HCT116 (cell line): ENCODE measurements at regions not wholly inside any gene's neighbourhood (a gene's known extent, or its start where the extent isn't known, plus 50 kb on each side); places are given as distances from the start of the nearest gene placed in this dataset.

ENCODE experiments used
- ATAC-seq: fragments of 200-7000 bp; cut with Tn5 transposase; 2 replicates; pipeline ENCODE4 v1.9.1; 2020; ENCODE audit warnings: mild to moderate bottlenecking, moderate library complexity
- BruUV-seq: library from RNA; stranded (reverse); fragments of 400-500 nt; replicated peaks from 2 replicates; lab custom pipeline; 2021; lab: Mats Ljungman, UMichigan
- CTCF ChIA-PET: fragments of 300-600 bp; sonication (Branson Sonifier 250); formaldehyde crosslinking; loops from one replicate; lab custom pipeline; 2021; ENCODE audit warnings: antibody characterized with exemption; lab: Charles Lee
- POLR2A ChIA-PET: fragments of 300-600, 350-600 bp; sonication (Branson Sonifier 250); formaldehyde crosslinking; loops from one replicate; lab custom pipeline; 2021; ENCODE audit warnings: antibody characterized with exemption; lab: Charles Lee
- RAD21 ChIA-PET, 2 experiments: fragments of 300-600 bp; sonication (Branson Sonifier 250); formaldehyde crosslinking; loops; one replicate each; lab custom pipeline; 2023; ENCODE audit warnings: low total read pairs in 2 of 2; ENCODE audit not compliant: uncharacterized antibody in 2 of 2, unreplicated experiment in 2 of 2, low non-redundant PET in 1 of 2; lab: Charles Lee
- DNase-seq: peaks from one replicate; pipeline ENCODE4 v3.0.0-alpha.2; 2010; ENCODE audit warnings: low read depth, low spot score
- H2AFZ ChIP-seq: fragments of 200-600 bp; shearing (Covaris generic), sonication (generic); 2 replicates; pipeline ENCODE4 v1.6.1; 2017; ENCODE audit warnings: low read depth, mixed run types, mixed read lengths, antibody characterized with exemption, low read length; ENCODE audit not compliant: poor library complexity, severe bottlenecking
- H3K27ac ChIP-seq: 2 replicates; pipeline ENCODE4 v1.5.1; 2012; ENCODE audit warnings: low read depth, low read length
- H3K27me3 ChIP-seq: fragments of 200-600 bp; sonication (generic); 2 replicates; pipeline ENCODE4 v1.6.1; 2016; ENCODE audit warnings: mixed run types, low read length, mixed read lengths; ENCODE audit not compliant: insufficient read depth
- H3K36me3 ChIP-seq, 2 experiments: fragments of 200-500 bp in 1 of 2; fragments of 200-600 bp in 1 of 2; sonication (Bioruptor generic) in 1 of 2; sonication (generic) in 1 of 2; 2 replicates each; pipeline versions ENCODE4 v1.5.1 to v1.6.1; 2014 to 2016; ENCODE audit warnings: low read length in 2 of 2, inconsistent platforms in 1 of 2, mixed read lengths in 1 of 2, mixed run types in 1 of 2; ENCODE audit not compliant: insufficient read depth in 2 of 2, control insufficient read depth in 1 of 2
- H3K4me1 ChIP-seq, 2 experiments: fragments of 200-600 bp in 1 of 2; sonication (generic) in 1 of 2; 2 replicates each; pipeline versions ENCODE4 v1.5.1 to v1.6.1; 2012 to 2017; ENCODE audit warnings: low read length in 2 of 2, inconsistent platforms in 1 of 2, mild to moderate bottlenecking in 1 of 2, mixed read lengths in 1 of 2, mixed run types in 1 of 2, moderate library complexity in 1 of 2; ENCODE audit not compliant: insufficient read depth in 2 of 2, control insufficient read depth in 1 of 2
- H3K4me2 ChIP-seq: fragments of 200-600 bp; sonication (generic); 2 replicates; pipeline ENCODE4 v1.6.1; 2017; ENCODE audit warnings: mixed run types, low read length, mixed read lengths
- H3K4me3 ChIP-seq, 2 experiments: fragments of 200-600 bp in 1 of 2; sonication (generic) in 1 of 2; replicated peaks in 1 of 2; 2 replicates each; pipeline ENCODE4 v1.5.1; 2011 to 2016; ENCODE audit warnings: low read length in 2 of 2, control low read depth in 1 of 2, low read depth in 1 of 2, mild to moderate bottlenecking in 1 of 2, mixed read lengths in 1 of 2, mixed run types in 1 of 2
- H3K79me2 ChIP-seq: fragments of 200-600 bp; sonication (generic); 2 replicates; pipeline ENCODE4 v1.6.1; 2017; ENCODE audit warnings: mild to moderate bottlenecking, mixed run types, low read length, moderate library complexity, mixed read lengths; ENCODE audit not compliant: insufficient read depth
- H3K9ac ChIP-seq: fragments of 200-600 bp; sonication (generic); 2 replicates; pipeline ENCODE4 v1.6.1; 2016; ENCODE audit warnings: low read length, mixed read lengths
- H3K9me2 ChIP-seq: fragments of 200-600 bp; sonication (generic), shearing (Covaris generic); 2 replicates; pipeline ENCODE4 v1.6.1; 2017; ENCODE audit warnings: mixed run types, mild to moderate bottlenecking, moderate library complexity; ENCODE audit not compliant: insufficient read depth
- H3K9me3 ChIP-seq, 2 experiments: fragments of 200-500 bp in 1 of 2; fragments of 200-600 bp in 1 of 2; sonication (Bioruptor generic) in 1 of 2; sonication (generic) in 1 of 2; 2 replicates each; pipeline ENCODE4 v1.6.1; 2014 to 2017; ENCODE audit warnings: low read length in 2 of 2, mixed read lengths in 2 of 2, inconsistent platforms in 1 of 2, low read depth in 1 of 2, mild to moderate bottlenecking in 1 of 2, mixed run types in 1 of 2, moderate library complexity in 1 of 2; ENCODE audit not compliant: control insufficient read depth in 1 of 2, insufficient read depth in 1 of 2
- H4K20me1 ChIP-seq: fragments of 200-600 bp; sonication (generic), shearing (Covaris generic); 2 replicates; pipeline ENCODE4 v1.6.1; 2017; ENCODE audit warnings: mixed run types, mild to moderate bottlenecking, moderate library complexity; ENCODE audit not compliant: insufficient read depth
- ATF3 ChIP-seq: IDR thresholded peaks from 2 replicates; pipeline ENCODE4 v1.6.1; 2012
- CEBPB ChIP-seq: IDR thresholded peaks from 2 replicates; pipeline ENCODE4 v1.6.1; 2012; ENCODE audit warnings: low read depth
- EGR1 ChIP-seq: IDR thresholded peaks from 2 replicates; pipeline ENCODE4 v1.6.1; 2012; ENCODE audit warnings: low read depth
- EZH2 ChIP-seq: fragments of 200-600 bp; sonication (generic); IDR thresholded peaks from 2 replicates; pipeline ENCODE4 v1.6.1; 2017; ENCODE audit warnings: antibody characterized with exemption, mixed run types
- EZH2phosphoT487 ChIP-seq: fragments of 200-600 bp; IDR thresholded peaks from 2 replicates; pipeline ENCODE4 v1.6.1; 2018; ENCODE audit warnings: antibody characterized with exemption, borderline replicate concordance
- FOSL1 ChIP-seq: IDR thresholded peaks from 2 replicates; pipeline ENCODE4 v1.6.1; 2012; ENCODE audit warnings: low read depth
- JUND ChIP-seq: IDR thresholded peaks from 2 replicates; pipeline ENCODE4 v1.6.1; 2012
- MAX ChIP-seq: IDR thresholded peaks from 2 replicates; pipeline ENCODE4 v1.6.1; 2012
- POLR2AphosphoS5 ChIP-seq: IDR thresholded peaks from 2 replicates; pipeline ENCODE4 v1.6.1; 2011; ENCODE audit warnings: mild to moderate bottlenecking, low read depth, low read length, moderate library complexity
- SIN3A ChIP-seq: IDR thresholded peaks from 2 replicates; pipeline ENCODE4 v1.6.1; 2012; ENCODE audit warnings: low read depth
- SP1 ChIP-seq: IDR thresholded peaks from 2 replicates; pipeline ENCODE4 v1.6.1; 2012; ENCODE audit warnings: low read depth
- SRF ChIP-seq: IDR thresholded peaks from 2 replicates; pipeline ENCODE4 v1.6.1; 2012; ENCODE audit warnings: low read depth
- TCF7L2 ChIP-seq: IDR thresholded peaks from 2 replicates; pipeline ENCODE4 v1.7.0; 2011; ENCODE audit warnings: borderline replicate concordance, inconsistent platforms; ENCODE audit not compliant: insufficient read depth, insufficient read length; ENCODE audit errors: extremely low read depth
- YY1 ChIP-seq: IDR thresholded peaks from 2 replicates; pipeline ENCODE4 v1.6.1; 2011; ENCODE audit warnings: low read length, low read depth, moderate library complexity, mild to moderate bottlenecking; ENCODE audit not compliant: insufficient replicate concordance; ENCODE audit errors: extremely low read depth
- ZNF274 ChIP-seq: fragments of 200-500 bp; sonication (Bioruptor generic); IDR thresholded peaks from 2 replicates; pipeline ENCODE4 v1.6.1; 2014; ENCODE audit warnings: mild to moderate bottlenecking, low read depth, low read length, inconsistent platforms
- intact Hi-C: fragments of 100-400 bp; cut with micrococcal nuclease; formaldehyde crosslinking; loops from 2 replicates; pipeline ENCODE4 v1.10.0; 2022
- TF ChIP-seq, protein P1 (sequence below), 3 experiments: fragments of 200-600 bp in 1 of 3; sonication (generic) in 1 of 3; IDR thresholded peaks in 2 of 3; conservative IDR thresholded peaks in 1 of 3; 2 replicates each; pipeline ENCODE4 v1.5.1; 2012 to 2017; ENCODE audit warnings: low read depth in 2 of 3, low read length in 2 of 3, antibody characterized with exemption in 1 of 3, borderline replicate concordance in 1 of 3, control low read depth in 1 of 3, mild to moderate bottlenecking in 1 of 3, mixed read lengths in 1 of 3, mixed run types in 1 of 3, moderate library complexity in 1 of 3; ENCODE audit not compliant: insufficient read depth in 1 of 3
- TF ChIP-seq, protein P2 (sequence below): IDR thresholded peaks from 2 replicates; pipeline ENCODE4 v1.6.1; 2011; ENCODE audit warnings: mild to moderate bottlenecking, low read length, moderate library complexity; ENCODE audit not compliant: insufficient replicate concordance; ENCODE audit errors: extremely low read depth

DNA sequence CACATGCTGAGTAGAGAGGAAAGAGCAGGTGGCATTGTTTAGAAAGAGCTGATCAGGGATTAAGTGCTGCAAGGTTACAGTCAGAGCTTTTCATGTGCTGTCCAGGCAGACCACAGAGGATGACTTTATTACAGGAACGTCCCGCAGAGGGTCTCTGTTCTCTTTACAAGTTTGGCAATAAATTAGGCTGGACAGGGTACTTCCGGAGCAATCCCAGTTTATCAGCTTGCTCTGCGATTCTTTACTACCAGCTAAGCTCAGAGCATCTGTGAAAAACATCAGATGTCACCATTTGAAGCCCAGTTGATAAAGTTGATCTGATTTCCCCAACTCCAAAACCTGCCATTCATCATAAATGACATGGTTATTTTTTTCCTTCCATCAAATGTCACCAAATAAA lies 633.1 kb downstream of the NLGN4X start:
- no peak overlapping the region for H3K4me3 ChIP-seq
- H3K4me1 ChIP-seq = no peaks in the 10 kb centered on the region
- POLR2A ChIA-PET = no interaction called here
- no peaks in the 10 kb centered on the region for H3K36me3 ChIP-seq
- H4K20me1 ChIP-seq = no peaks in the 10 kb centered on the region
- intact Hi-C loops = no loop called here
- no TSS peak for BruUV-seq
- TF ChIP-seq SP1 (no peak), SIN3A (no peak), EZH2 (no peak), CEBPB (no peak), ZNF274 (no peak), SRF (no peak), ATF3 (no peak), POLR2AphosphoS5 (no peak), EGR1 (no peak), TCF7L2 (no peak), JUND (no peak), YY1 (no peak), EZH2phosphoT487 (no peak), FOSL1 (no peak), MAX (no peak)
- TF ChIP-seq, protein P1, sequence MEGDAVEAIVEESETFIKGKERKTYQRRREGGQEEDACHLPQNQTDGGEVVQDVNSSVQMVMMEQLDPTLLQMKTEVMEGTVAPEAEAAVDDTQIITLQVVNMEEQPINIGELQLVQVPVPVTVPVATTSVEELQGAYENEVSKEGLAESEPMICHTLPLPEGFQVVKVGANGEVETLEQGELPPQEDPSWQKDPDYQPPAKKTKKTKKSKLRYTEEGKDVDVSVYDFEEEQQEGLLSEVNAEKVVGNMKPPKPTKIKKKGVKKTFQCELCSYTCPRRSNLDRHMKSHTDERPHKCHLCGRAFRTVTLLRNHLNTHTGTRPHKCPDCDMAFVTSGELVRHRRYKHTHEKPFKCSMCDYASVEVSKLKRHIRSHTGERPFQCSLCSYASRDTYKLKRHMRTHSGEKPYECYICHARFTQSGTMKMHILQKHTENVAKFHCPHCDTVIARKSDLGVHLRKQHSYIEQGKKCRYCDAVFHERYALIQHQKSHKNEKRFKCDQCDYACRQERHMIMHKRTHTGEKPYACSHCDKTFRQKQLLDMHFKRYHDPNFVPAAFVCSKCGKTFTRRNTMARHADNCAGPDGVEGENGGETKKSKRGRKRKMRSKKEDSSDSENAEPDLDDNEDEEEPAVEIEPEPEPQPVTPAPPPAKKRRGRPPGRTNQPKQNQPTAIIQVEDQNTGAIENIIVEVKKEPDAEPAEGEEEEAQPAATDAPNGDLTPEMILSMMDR (IDR thresholded peaks at IDR 0.05 in 2 of 3, conservative IDR thresholded peaks at IDR 0.05 in 1 of 3; ENCODE audit: borderline replicate concordance in 1 of 3, insufficient read depth in 1 of 3, low read depth in 2 of 3, low read length in 2 of 3) = no peak
- TF ChIP-seq, protein P2, sequence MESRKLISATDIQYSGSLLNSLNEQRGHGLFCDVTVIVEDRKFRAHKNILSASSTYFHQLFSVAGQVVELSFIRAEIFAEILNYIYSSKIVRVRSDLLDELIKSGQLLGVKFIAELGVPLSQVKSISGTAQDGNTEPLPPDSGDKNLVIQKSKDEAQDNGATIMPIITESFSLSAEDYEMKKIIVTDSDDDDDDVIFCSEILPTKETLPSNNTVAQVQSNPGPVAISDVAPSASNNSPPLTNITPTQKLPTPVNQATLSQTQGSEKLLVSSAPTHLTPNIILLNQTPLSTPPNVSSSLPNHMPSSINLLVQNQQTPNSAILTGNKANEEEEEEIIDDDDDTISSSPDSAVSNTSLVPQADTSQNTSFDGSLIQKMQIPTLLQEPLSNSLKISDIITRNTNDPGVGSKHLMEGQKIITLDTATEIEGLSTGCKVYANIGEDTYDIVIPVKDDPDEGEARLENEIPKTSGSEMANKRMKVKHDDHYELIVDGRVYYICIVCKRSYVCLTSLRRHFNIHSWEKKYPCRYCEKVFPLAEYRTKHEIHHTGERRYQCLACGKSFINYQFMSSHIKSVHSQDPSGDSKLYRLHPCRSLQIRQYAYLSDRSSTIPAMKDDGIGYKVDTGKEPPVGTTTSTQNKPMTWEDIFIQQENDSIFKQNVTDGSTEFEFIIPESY = no peak
- TF ChIP-seq, all 23 proteins: peak for 0
- ChIA-PET CTCF (no interaction called here), RAD21 (no interaction called here)
- no peaks in the 10 kb centered on the region for H3K9me3 ChIP-seq
- no peak overlapping the region for H3K9ac ChIP-seq
- ATAC-seq (no peak), DNase-seq (no peak)
- H3K27me3 ChIP-seq = no peaks in the 10 kb centered on the region
- no peaks in the 10 kb centered on the region for H3K79me2 ChIP-seq
- no peak overlapping the region for H2AFZ ChIP-seq
- H3K4me2 ChIP-seq = no peak overlapping the region
- H3K9me2 ChIP-seq = no peaks in the 10 kb centered on the region
- H3K27ac ChIP-seq = no peak overlapping the region
